Vagina (tissue), 2 donors: ENCODE measurements at regions not wholly inside any gene's neighbourhood (a gene's known extent, or its start where the extent isn't known, plus 50 kb on each side); places are given as distances from the start of the nearest gene placed in this dataset.

ENCODE experiments used
- DNase-seq, 2 donors: peaks; one replicate each; pipeline ENCODE4 v3.0.0-alpha.2; 2017; ENCODE audit errors: extremely low spot score in 2 of 2
- H3K27ac ChIP-seq: fragments of 200-600 bp; sonication (generic); one replicate; pipeline ENCODE4 v1.5.1; 2019
- H3K27me3 ChIP-seq: fragments of 200-600 bp; sonication (generic); one replicate; pipeline ENCODE4 v1.5.1; 2019
- H3K36me3 ChIP-seq, 2 donors: fragments of 200-600 bp; sonication (generic); one replicate each; pipeline ENCODE4 v1.5.1; 2017 to 2019
- H3K4me1 ChIP-seq: fragments of 200-600 bp; sonication (generic); one replicate; pipeline ENCODE4 v1.5.1; 2019
- H3K4me3 ChIP-seq, 2 donors: fragments of 200-600 bp; sonication (generic); 1 replicate in 1 of 2; 2 replicates in 1 of 2; pipeline ENCODE4 v1.5.1; 2016 to 2019
- H3K9me3 ChIP-seq: fragments of 200-600 bp; sonication (generic); one replicate; pipeline ENCODE4 v1.5.1; 2019
- CTCF ChIP-seq, 3 experiments: fragments of 450-650 bp in 2 of 3; fragments of 200-600 bp in 1 of 3; sonication (generic) in 1 of 3; IDR thresholded peaks; one replicate each; pipeline ENCODE4 v1.5.1; 2017 to 2019; ENCODE audit warnings: antibody characterized with exemption in 3 of 3, mild to moderate bottlenecking in 2 of 3, moderate library complexity in 2 of 3
- POLR2A ChIP-seq, 2 donors: fragments of 450-650 bp; IDR thresholded peaks; one replicate each; pipeline ENCODE4 v1.6.1; 2017; ENCODE audit warnings: antibody characterized with exemption in 2 of 2, mild to moderate bottlenecking in 2 of 2, moderate library complexity in 2 of 2
- POLR2AphosphoS5 ChIP-seq, 2 donors: sonication (generic); formaldehyde crosslinking; IDR thresholded peaks; one replicate each; pipeline ENCODE4 v1.9.0; 2017; ENCODE audit warnings: antibody characterized with exemption in 2 of 2, mild to moderate bottlenecking in 2 of 2, low read depth in 1 of 2; ENCODE audit not compliant: insufficient read depth in 1 of 2
- intact Hi-C: fragments of 100-400 bp; cut with DNase I; formaldehyde crosslinking; loops from one replicate; pipeline ENCODE4 v1.15.1; 2023

DNA sequence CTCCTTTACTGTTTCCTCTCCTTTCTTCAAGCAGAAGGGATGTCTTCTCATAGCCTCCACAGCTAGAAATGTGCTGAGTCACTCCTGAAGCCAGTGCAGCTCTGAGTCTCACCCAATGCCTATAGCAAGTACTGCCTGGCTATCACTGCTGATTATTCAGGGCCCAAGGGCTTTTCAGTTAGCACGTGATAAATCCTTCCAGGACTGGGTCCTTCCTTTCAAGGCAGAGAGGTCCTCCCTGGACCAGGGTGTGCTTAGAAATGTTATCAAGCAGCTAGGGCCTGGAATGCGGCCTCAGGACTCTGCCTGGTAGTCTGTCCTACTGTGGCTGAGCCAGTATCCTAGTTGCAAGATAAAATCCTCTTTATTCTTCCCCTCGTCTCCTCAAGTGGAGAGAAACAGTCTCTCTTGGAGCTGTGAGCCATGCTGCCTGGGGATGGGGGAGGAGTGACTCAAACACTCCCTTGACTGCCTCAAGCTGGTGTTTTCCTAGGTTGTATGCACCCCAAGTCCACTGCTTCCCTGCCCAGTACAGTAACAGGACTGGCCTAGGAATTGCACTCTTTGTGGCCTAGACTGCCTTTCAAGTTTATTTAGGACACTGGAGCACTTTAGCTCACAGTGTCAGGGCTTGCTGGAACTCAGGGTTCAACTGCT is 198.7 kb upstream of the SERP2 start:
- Histone ChIP-seq H3K27ac (no peak overlapping the region), H3K36me3 (no peaks in the 10 kb centered on the region), H3K4me3 (no peak overlapping the region), H3K9me3 (no peaks in the 10 kb centered on the region), H3K27me3 (no peaks in the 10 kb centered on the region), H3K4me1 (peaks cover 11% of the 10 kb centered on the region)
- intact Hi-C loops, result no loop called here
- DNase-seq, result no peak
- no peak for TF ChIP-seq POLR2A (IDR thresholded peaks at IDR 0.05)
- no peak for TF ChIP-seq CTCF (IDR thresholded peaks at IDR 0.05)
- no peak for TF ChIP-seq POLR2AphosphoS5 (IDR thresholded peaks at IDR 0.05; ENCODE audit: insufficient read depth in 1 of 2, low read depth in 1 of 2)

GRCh38 chr13:44176173-44176572 is 197.5 kb upstream of the SERP2 start:
- intact Hi-C loops, result no loop called here
- Histone ChIP-seq H3K27me3 (no peaks in the 10 kb centered on the region), H3K4me3 (no peak overlapping the region), H3K9me3 (no peaks in the 10 kb centered on the region), H3K36me3 (no peaks in the 10 kb centered on the region), H3K4me1 (peaks cover 11% of the 10 kb centered on the region), H3K27ac (no peak overlapping the region)
- DNase-seq, result no peak
- TF ChIP-seq CTCF (IDR thresholded peaks at IDR 0.05) (no peak), POLR2A (IDR thresholded peaks at IDR 0.05) (no peak), POLR2AphosphoS5 (IDR thresholded peaks at IDR 0.05; ENCODE audit: insufficient read depth in 1 of 2, low read depth in 1 of 2) (no peak)

DNA sequence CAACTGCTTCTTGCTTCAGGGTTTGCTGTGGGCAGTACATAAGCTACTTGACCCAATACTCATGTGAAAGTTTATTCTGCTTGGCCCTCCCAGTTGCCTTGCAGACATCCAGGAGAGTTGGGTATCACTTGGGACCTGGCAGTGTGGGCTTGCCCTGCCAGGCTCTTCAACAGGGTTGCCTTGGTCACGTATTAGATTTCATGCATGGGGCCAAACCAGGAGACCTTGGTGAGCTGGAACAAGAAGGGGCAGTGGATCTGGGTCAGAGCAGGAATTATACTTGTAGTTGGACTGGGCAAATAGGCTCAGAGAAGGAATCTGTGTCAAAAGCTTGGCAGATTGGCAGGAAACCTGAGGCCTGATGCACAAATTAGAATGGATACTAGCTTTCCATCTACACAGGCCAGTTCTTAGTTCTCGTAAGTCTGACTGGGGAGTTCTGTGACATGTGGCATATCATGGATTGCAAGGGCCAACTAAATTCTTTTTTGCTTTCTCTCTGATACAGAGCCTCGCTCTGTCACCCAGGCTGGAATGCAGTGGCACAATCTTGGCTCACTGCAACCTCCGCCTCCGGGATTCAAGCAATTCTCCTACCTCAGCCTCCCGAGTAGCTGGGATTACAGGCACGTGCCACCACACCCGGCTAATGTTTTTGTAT is 192.6 kb upstream of the SERP2 start:
- intact Hi-C loops, result no loop called here
- H3K4me3 ChIP-seq, result no peak overlapping the region
- TF ChIP-seq CTCF (IDR thresholded peaks at IDR 0.05) (no peak), POLR2A (IDR thresholded peaks at IDR 0.05) (no peak), POLR2AphosphoS5 (IDR thresholded peaks at IDR 0.05; ENCODE audit: insufficient read depth in 1 of 2, low read depth in 1 of 2) (no peak)
- H3K27ac ChIP-seq, result no peak overlapping the region
- no peaks in the 10 kb centered on the region for H3K27me3 ChIP-seq
- H3K36me3 ChIP-seq, result no peaks in the 10 kb centered on the region
- H3K4me1 ChIP-seq, result no peaks in the 10 kb centered on the region
- no peak for DNase-seq
- H3K9me3 ChIP-seq, result no peaks in the 10 kb centered on the region

- no peaks in the 10 kb centered on the region for H3K9me3 ChIP-seq
- no peaks in the 10 kb centered on the region for H3K4me1 ChIP-seq
- DNase-seq, result no peak
- intact Hi-C loops, result no loop called here
- no peaks in the 10 kb centered on the region for H3K27me3 ChIP-seq
- no peak overlapping the region for H3K27ac ChIP-seq
- no peak overlapping the region for H3K4me3 ChIP-seq
- H3K36me3 ChIP-seq, result no peaks in the 10 kb centered on the region
- TF ChIP-seq POLR2AphosphoS5 (IDR thresholded peaks at IDR 0.05; ENCODE audit: insufficient read depth in 1 of 2, low read depth in 1 of 2), result no peak
- no peak for TF ChIP-seq POLR2A (IDR thresholded peaks at IDR 0.05)
- TF ChIP-seq CTCF (IDR thresholded peaks at IDR 0.05), result no peak
Observed at GRCh38 chr13:44181931-44182330, 191.7 kb upstream of the SERP2 start.

- no peaks in the 10 kb centered on the region for H3K9me3 ChIP-seq
- intact Hi-C loops, result no loop called here
- TF ChIP-seq CTCF (IDR thresholded peaks at IDR 0.05), result no peak
- TF ChIP-seq POLR2A (IDR thresholded peaks at IDR 0.05), result no peak
- TF ChIP-seq POLR2AphosphoS5 (IDR thresholded peaks at IDR 0.05; ENCODE audit: insufficient read depth in 1 of 2, low read depth in 1 of 2), result no peak
- H3K27ac ChIP-seq, result no peak overlapping the region
- no peaks in the 10 kb centered on the region for H3K27me3 ChIP-seq
- H3K4me3 ChIP-seq, result no peak overlapping the region
- no peaks in the 10 kb centered on the region for H3K36me3 ChIP-seq
- no peaks in the 10 kb centered on the region for H3K4me1 ChIP-seq
- no peak for DNase-seq
Observed at GRCh38 chr13:44184740-44185139, 188.9 kb upstream of the SERP2 start.
